GM12873 (cell line): ENCODE measurements at regions not wholly inside any gene's neighbourhood (a gene's known extent, or its start where the extent isn't known, plus 50 kb on each side); places are given as distances from the start of the nearest gene placed in this dataset.

Experiments
- TF ChIP-seq, protein P1 (sequence below): IDR thresholded peaks from 2 replicates; pipeline ENCODE4 v1.5.1; 2012; ENCODE audit warnings: low read depth, mild to moderate bottlenecking, moderate library complexity, low read length, control low read depth; ENCODE audit not compliant: insufficient read depth; ENCODE audit errors: missing control alignments

DNA sequence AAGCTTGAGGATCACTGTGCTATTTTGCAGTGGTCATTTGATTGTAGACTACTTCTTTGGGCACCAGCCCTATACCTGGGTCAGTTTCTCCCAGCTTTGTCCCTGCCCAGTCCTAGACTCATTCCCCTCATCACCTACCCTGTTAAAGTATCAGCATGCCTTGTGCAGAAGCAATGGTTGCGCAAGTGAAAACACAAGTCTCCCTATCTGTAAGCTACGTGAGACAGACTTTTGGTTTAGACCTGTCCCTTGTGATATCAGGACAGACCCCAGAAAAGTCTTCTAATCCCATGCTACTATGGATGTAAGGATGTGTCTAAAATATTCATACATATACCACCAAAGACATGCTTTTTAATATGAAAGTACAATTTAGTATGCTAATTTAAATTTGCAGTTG lies 88.8 kb upstream of the ATP2B1 start:
- TF ChIP-seq, protein P1, sequence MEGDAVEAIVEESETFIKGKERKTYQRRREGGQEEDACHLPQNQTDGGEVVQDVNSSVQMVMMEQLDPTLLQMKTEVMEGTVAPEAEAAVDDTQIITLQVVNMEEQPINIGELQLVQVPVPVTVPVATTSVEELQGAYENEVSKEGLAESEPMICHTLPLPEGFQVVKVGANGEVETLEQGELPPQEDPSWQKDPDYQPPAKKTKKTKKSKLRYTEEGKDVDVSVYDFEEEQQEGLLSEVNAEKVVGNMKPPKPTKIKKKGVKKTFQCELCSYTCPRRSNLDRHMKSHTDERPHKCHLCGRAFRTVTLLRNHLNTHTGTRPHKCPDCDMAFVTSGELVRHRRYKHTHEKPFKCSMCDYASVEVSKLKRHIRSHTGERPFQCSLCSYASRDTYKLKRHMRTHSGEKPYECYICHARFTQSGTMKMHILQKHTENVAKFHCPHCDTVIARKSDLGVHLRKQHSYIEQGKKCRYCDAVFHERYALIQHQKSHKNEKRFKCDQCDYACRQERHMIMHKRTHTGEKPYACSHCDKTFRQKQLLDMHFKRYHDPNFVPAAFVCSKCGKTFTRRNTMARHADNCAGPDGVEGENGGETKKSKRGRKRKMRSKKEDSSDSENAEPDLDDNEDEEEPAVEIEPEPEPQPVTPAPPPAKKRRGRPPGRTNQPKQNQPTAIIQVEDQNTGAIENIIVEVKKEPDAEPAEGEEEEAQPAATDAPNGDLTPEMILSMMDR = no peak

DNA sequence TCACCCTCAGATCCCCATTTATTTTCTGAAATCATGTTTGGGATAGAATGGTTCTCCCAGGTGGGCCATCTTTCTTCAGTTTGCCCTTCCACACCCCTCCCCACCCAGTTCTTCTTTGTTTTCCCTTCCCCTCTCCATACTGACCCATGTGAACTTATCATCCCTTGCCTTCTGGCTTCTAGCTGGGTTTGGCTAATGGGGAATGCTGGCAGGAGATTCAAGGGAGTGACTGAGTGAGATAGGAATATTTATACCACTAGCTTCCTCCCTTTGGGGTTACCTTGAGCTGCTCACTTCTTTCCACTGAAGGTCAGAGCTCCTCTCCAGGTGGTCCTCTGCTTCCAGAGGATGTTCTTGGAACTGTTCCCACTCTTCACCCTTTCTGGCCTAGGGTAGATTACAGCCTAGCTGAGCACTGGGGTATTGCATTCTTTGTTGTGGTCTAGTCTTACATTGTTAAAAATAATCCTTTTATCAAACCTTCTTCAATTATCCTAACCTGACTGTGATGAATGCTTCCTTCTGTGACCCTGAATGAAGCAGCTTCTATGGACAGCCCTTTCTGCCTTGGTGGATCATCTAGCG lies 88.3 kb upstream of the ATP2B1 start:
- TF ChIP-seq, protein P1 = no peak

DNA sequence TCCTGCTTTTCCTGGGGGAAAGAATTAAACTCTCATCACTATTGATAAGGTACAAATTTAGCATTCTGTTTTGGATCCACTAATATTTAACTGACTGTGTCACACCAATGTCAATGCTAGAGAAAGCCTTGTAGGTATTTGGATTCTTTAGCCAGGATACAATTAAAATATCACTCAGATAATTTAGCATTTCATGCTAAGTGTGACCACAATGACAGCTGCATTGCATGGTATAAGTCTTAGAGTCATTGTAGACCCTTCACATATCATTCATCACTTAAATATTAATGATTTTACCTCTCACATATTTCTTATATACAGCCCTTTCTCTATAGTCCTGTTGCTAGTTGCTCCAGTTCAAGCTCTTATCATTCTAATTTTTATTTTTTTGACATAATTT lies 85.3 kb upstream of the ATP2B1 start:
- TF ChIP-seq, protein P1 = no peak

DNA sequence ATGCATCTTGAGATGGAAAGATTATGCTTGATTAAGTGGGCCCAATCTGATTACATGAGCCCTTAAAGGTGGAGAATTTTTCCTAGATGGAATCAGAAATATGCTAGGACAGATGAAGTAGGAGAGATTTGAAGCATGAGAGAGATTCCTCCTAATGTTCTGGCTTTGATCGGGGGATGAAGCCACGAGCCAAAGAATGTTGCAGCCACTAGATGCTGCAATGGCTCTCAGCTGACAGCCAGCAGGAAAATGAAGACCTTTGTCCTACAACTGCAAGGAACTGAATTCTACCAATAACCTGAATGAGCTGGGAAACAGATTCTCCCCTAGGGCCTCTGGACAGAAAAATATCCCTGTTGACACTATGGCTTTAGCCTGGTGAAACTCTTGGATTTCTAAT lies 82.6 kb upstream of the ATP2B1 start:
- TF ChIP-seq, protein P1 = no peak

DNA sequence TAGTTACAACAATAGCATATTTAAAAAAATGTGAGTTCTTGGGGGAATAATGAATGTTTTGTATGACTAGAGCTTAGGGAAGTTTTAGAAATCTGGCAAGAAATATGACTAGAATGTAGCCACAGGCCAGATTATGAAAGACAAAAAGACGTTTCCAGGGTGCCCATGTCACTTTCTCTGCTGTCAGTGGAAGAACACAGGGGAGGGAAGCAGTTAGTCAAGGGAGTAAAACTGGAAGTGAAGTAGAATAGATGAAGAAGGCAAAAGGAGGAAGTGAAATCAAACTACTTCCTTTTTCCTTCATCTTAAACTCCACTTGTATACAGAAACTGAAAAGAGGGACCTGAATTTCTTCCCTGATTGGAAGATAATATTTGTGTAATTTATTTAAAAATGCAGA lies 81.2 kb upstream of the ATP2B1 start:
- TF ChIP-seq, protein P1 = no peak

DNA sequence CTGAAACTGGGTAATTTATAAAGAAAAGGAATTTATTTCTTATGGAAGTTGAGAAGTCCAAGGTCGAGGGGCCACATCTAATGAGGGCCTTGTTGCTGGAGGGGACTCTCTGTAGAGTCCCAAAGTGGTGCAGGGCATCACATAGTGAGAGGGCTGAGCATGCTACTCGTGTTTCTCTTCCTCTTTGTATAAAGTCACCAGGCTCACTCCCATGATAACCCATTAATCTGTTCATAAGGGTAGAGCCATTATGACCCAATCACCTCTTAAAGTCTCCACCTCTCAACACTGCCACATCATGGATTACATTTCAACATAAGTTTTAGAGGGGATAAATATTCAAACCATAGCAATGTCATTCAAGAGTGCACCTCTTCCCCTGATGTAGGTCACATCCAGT lies 79.1 kb upstream of the ATP2B1 start:
- TF ChIP-seq, protein P1 = no peak

DNA sequence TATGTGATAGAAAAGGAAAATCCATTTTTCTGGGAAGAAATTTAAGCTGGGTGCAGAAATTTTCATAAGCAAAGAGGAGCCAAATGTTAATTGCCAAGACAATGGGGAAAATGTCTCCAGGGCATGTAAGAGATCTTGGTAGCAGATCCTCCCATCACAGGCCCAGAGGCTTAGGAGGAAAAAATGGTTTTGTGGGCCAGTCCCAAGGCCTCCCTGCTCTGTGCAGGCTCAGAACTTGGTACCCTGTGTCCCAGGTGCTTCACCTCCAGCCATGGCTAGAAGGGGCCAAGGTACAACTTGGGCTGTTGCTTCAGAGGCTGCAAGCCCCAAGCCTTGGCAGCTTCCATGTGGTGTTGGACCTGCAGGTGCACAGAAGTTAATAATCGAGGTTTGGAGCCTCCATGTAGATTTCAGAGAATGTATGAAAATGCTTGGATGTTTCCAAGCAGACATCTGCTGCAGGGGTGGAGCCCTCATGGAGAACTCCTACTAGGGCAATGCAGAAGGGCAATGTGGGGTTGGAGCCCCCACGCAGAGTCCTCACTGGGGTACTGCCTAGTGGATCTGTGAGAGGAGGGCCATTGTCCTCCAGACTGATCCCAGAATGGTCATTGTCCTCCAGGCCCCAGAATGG lies 77.7 kb upstream of the ATP2B1 start:
- TF ChIP-seq, protein P1 = no peak
